ENCODE measurements at regions not wholly inside any gene's neighbourhood (a gene's known extent, or its start where the extent isn't known, plus 50 kb on each side); places are given as distances from the start of the nearest gene placed in this dataset.

DNA sequence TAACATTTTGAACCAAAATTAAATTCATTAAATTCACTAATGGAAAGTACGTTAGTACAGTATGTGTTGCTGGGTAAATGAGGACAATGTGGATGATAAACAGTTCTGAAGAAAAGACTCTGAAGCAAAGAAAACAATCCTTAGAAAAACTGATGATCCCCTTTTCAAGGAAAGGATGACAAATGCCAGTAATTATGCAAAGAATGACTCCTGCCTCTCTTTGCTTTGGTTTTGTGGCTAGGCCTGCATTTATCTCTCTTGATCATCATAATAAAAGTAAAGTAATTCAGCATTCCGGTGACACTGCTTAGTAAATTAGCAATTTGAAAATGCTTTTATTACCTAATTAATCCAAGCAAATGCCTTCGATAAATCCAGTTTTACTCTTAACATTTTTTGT, 652.2 kb upstream of the DIPK2B start:
- Histone ChIP-seq H3K27me3 (ENCODE audit: insufficient read depth, low read length, poor library complexity) (no peaks in the 10 kb centered on the region), H3K4me3 (ENCODE audit: low read depth in 1 of 2, low read length in 2 of 2) (no peak overlapping the region), H3K27ac (ENCODE audit: low read length) (no peak overlapping the region), H3K4me1 (ENCODE audit: insufficient read depth, low read length) (peaks cover 37% of the 10 kb centered on the region), H3K36me3 (ENCODE audit: insufficient read depth, low read length) (peaks cover 5% of the 10 kb centered on the region), H3K9me3 (ENCODE audit: insufficient read depth, low read length, severe bottlenecking) (no peaks in the 10 kb centered on the region), H3K9ac (ENCODE audit: low read depth, low read length) (no peak overlapping the region), H4K20me1 (ENCODE audit: insufficient read depth, low read length) (no peaks in the 10 kb centered on the region), H3K79me2 (ENCODE audit: insufficient read depth, low read length) (peaks cover 26% of the 10 kb centered on the region), H3K4me2 (ENCODE audit: insufficient read depth, low read length) (peak overlapping the region; percentile 82; the same call in 1 of the 2 replicates), H2AFZ (ENCODE audit: low read depth, low read length) (no peak overlapping the region)
- TF ChIP-seq EZH2 (IDR thresholded peaks at IDR 0.05; ENCODE audit: borderline replicate concordance, low read depth, low read length, severe bottlenecking) = no peak
- TF ChIP-seq, protein P1, sequence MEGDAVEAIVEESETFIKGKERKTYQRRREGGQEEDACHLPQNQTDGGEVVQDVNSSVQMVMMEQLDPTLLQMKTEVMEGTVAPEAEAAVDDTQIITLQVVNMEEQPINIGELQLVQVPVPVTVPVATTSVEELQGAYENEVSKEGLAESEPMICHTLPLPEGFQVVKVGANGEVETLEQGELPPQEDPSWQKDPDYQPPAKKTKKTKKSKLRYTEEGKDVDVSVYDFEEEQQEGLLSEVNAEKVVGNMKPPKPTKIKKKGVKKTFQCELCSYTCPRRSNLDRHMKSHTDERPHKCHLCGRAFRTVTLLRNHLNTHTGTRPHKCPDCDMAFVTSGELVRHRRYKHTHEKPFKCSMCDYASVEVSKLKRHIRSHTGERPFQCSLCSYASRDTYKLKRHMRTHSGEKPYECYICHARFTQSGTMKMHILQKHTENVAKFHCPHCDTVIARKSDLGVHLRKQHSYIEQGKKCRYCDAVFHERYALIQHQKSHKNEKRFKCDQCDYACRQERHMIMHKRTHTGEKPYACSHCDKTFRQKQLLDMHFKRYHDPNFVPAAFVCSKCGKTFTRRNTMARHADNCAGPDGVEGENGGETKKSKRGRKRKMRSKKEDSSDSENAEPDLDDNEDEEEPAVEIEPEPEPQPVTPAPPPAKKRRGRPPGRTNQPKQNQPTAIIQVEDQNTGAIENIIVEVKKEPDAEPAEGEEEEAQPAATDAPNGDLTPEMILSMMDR (IDR thresholded peaks at IDR 0.05; ENCODE audit: borderline replicate concordance, extremely low read depth, low read length, poor library complexity, severe bottlenecking) = no peak
- DNase-seq (no peak), ATAC-seq (ENCODE audit: insufficient read depth, low read depth) (no peak)

DNA sequence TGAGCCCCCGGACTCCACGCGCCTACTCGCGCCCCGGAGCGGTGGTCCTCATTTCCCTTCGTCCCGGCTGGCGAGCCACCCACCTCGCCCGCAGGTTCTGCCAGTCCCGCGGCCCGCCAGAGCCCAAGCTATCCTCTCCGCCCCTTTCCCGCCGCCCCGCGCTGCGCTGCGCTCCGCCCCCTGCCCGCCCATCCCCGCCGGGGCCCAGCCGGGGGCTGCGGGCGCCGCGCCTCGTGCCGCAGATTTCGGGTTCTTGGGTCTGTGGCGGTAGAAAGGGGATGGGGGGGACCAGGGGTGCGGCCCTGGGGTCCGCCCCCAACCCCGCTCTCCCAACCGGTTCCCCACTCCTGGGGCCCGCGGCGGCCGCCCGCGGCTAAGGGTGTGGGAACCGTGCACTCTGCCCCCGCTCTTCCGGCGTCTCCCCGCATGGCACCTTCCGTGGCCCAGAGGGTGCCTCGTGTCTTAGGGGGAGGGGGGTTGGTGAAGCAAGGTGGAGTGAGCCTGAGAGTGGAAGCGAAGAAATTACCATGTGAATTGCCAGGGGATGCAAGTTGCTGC, 650.8 kb upstream of the DIPK2B start:
- Histone ChIP-seq H3K27ac (ENCODE audit: low read length) (peak overlapping the region; percentile 75), H3K4me2 (ENCODE audit: insufficient read depth, low read length) (peak overlapping the region; percentile 82), H3K4me3 (ENCODE audit: low read depth in 1 of 2, low read length in 2 of 2) (peak overlapping the region; percentile 62 to 95; a peak in 3 of 4 replicates), H3K9ac (ENCODE audit: low read depth, low read length) (peak overlapping the region; percentile 67), H3K79me2 (ENCODE audit: insufficient read depth, low read length) (peaks cover 36% of the 10 kb centered on the region), H3K27me3 (ENCODE audit: insufficient read depth, low read length, poor library complexity) (no peaks in the 10 kb centered on the region), H3K9me3 (ENCODE audit: insufficient read depth, low read length, severe bottlenecking) (no peaks in the 10 kb centered on the region), H3K4me1 (ENCODE audit: insufficient read depth, low read length) (peaks cover 37% of the 10 kb centered on the region), H4K20me1 (ENCODE audit: insufficient read depth, low read length) (no peaks in the 10 kb centered on the region), H2AFZ (ENCODE audit: low read depth, low read length) (peak overlapping the region; percentile 82), H3K36me3 (ENCODE audit: insufficient read depth, low read length) (peaks cover 18% of the 10 kb centered on the region)
- ATAC-seq (ENCODE audit: insufficient read depth, low read depth) = peak; percentile 76
- peak; percentile 75 for DNase-seq
- no peak for TF ChIP-seq EZH2 (IDR thresholded peaks at IDR 0.05; ENCODE audit: borderline replicate concordance, low read depth, low read length, severe bottlenecking)
- TF ChIP-seq, protein P1 (IDR thresholded peaks at IDR 0.05; ENCODE audit: borderline replicate concordance, extremely low read depth, low read length, poor library complexity, severe bottlenecking) = no peak

DNA sequence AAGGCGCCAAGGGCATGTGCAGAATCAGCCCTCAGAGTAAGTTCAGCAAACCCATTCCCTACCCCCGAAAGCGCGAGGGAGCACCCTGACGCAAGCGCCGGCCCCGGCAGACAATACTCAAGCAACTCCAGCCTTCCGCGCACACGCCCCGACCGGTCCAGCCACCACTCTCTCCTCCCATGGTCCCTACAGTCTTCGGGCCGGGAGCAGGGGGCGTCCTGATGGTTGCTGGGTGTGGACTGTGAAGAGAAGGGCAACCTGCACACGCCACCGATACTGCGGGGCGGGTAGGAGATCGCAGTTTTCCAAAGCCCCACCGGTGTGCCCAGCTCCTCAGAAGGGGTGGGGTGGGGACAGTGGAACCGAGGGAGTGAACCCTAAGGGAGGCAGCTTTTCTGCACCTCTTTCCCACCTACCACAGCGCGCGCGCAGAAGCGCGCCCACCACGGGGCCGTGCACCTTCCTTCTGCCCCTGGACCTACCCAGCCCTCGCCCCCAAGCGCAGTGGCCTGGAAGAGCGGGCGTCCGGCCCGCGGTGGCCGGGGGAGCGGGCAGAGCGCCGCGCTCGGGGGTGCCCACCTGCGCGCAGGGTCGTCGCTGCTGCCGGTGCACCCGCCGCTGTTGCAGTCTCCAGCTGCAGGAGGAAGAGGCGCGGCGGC, 650.2 kb upstream of the DIPK2B start:
- TF ChIP-seq, protein P1 (IDR thresholded peaks at IDR 0.05; ENCODE audit: borderline replicate concordance, extremely low read depth, low read length, poor library complexity, severe bottlenecking) = no peak
- no peak for TF ChIP-seq EZH2 (IDR thresholded peaks at IDR 0.05; ENCODE audit: borderline replicate concordance, low read depth, low read length, severe bottlenecking)
- Histone ChIP-seq H3K79me2 (ENCODE audit: insufficient read depth, low read length) (peaks cover 37% of the 10 kb centered on the region), H3K4me1 (ENCODE audit: insufficient read depth, low read length) (peaks cover 37% of the 10 kb centered on the region), H3K4me3 (ENCODE audit: low read depth in 1 of 2, low read length in 2 of 2) (peak overlapping the region; percentile 62 to 95), H3K36me3 (ENCODE audit: insufficient read depth, low read length) (peaks cover 22% of the 10 kb centered on the region), H4K20me1 (ENCODE audit: insufficient read depth, low read length) (no peaks in the 10 kb centered on the region), H3K4me2 (ENCODE audit: insufficient read depth, low read length) (peak overlapping the region; percentile 82), H3K27ac (ENCODE audit: low read length) (peak overlapping the region; percentile 75), H3K9me3 (ENCODE audit: insufficient read depth, low read length, severe bottlenecking) (no peaks in the 10 kb centered on the region), H3K9ac (ENCODE audit: low read depth, low read length) (peak overlapping the region; percentile 67), H2AFZ (ENCODE audit: low read depth, low read length) (peak overlapping the region; percentile 82), H3K27me3 (ENCODE audit: insufficient read depth, low read length, poor library complexity) (no peaks in the 10 kb centered on the region)
- DNase-seq (peak; percentile 57), ATAC-seq (ENCODE audit: insufficient read depth, low read depth) (peak; percentile 57)
